ENCODE measurements at regions not wholly inside any gene's neighbourhood (a gene's known extent, or its start where the extent isn't known, plus 50 kb on each side); places are given as distances from the start of the nearest gene placed in this dataset.

DNA sequence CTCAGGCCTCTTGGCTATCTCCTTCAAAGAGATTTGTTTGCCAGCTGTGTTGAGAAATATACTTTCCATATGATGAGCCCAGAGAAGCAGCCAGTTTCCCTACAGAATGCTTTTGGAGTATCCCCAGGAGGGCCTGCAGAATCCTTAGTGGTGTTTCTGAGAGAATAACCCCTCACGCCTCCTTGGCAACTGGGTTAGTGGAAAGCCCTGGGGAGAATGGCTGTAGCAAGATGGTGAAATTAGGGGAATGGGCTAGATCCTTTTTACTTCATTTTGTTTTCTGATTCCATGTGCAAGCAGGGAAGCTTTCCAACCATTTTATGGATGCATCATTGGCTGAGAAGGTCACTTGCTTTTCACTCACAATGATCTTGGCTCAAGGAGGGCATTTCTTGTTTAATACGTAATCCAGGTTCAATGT is 364.6 kb downstream of the DMRT2 start:
- Mint-ChIP-seq H3K27ac (ENCODE audit: unreplicated experiment) (no peak overlapping the region), H3K9me3 (ENCODE audit: unreplicated experiment) (no peaks in the 10 kb centered on the region), H3K4me1 (ENCODE audit: low read depth, unreplicated experiment) (no peaks in the 10 kb centered on the region), H3K27me3 (ENCODE audit: insufficient read depth, unreplicated experiment) (peaks cover 13% of the 10 kb centered on the region), H3K4me3 (ENCODE audit: unreplicated experiment) (no peak overlapping the region), H3K36me3 (ENCODE audit: insufficient read depth, unreplicated experiment) (no peaks in the 10 kb centered on the region)
- ChIA-PET POLR2A (no interaction called here), CTCF (no interaction called here)
- no TSS peak for BruUV-seq (replicated peaks)
- no peak overlapping the region for H3K4me3 ChIP-seq (ENCODE audit: low read depth, low read length)
- intact Hi-C loops (cut with micrococcal nuclease; ENCODE audit: unreplicated experiment), result no loop called here
- no peaks in the 10 kb centered on the region for H3K9me3 ChIP-seq
- H3K4me1 ChIP-seq, result no peaks in the 10 kb centered on the region
- H3K36me3 ChIP-seq (ENCODE audit: control insufficient read depth, insufficient read depth, low read length), result no peaks in the 10 kb centered on the region
- H3K27me3 ChIP-seq (replicated peaks; ENCODE audit: control insufficient read depth, insufficient read depth, low read length), result no peaks in the 10 kb centered on the region
- no peak for TF ChIP-seq CTCF (IDR thresholded peaks at IDR 0.05; ENCODE audit: insufficient read depth in 1 of 2, low read depth in 1 of 2, low read length in 1 of 2, severe bottlenecking in 1 of 2, unreplicated experiment in 1 of 2)
- no peak for DNase-seq

- Mint-ChIP-seq H3K27me3 (ENCODE audit: insufficient read depth, unreplicated experiment) (peaks cover 12% of the 10 kb centered on the region), H3K9me3 (ENCODE audit: unreplicated experiment) (no peaks in the 10 kb centered on the region), H3K4me3 (ENCODE audit: unreplicated experiment) (no peak overlapping the region), H3K36me3 (ENCODE audit: insufficient read depth, unreplicated experiment) (no peaks in the 10 kb centered on the region), H3K4me1 (ENCODE audit: low read depth, unreplicated experiment) (no peaks in the 10 kb centered on the region), H3K27ac (ENCODE audit: unreplicated experiment) (no peak overlapping the region)
- BruUV-seq (replicated peaks), result no TSS peak
- CTCF ChIA-PET, result no interaction called here
- Histone ChIP-seq H3K36me3 (ENCODE audit: control insufficient read depth, insufficient read depth, low read length) (no peaks in the 10 kb centered on the region), H3K9me3 (no peaks in the 10 kb centered on the region), H3K4me1 (no peaks in the 10 kb centered on the region), H3K27me3 (replicated peaks; ENCODE audit: control insufficient read depth, insufficient read depth, low read length) (no peaks in the 10 kb centered on the region), H3K4me3 (ENCODE audit: low read depth, low read length) (no peak overlapping the region)
- intact Hi-C loops (cut with micrococcal nuclease; ENCODE audit: unreplicated experiment), result no loop called here
- DNase-seq, result no peak
- no peak for TF ChIP-seq CTCF (IDR thresholded peaks at IDR 0.05; ENCODE audit: insufficient read depth in 1 of 2, low read depth in 1 of 2, low read length in 1 of 2, severe bottlenecking in 1 of 2, unreplicated experiment in 1 of 2)
- POLR2A ChIA-PET, result no interaction called here
Measured at GRCh38 chr9:1415146-1415545, 365.0 kb downstream of the DMRT2 start.

- intact Hi-C loops (cut with micrococcal nuclease; ENCODE audit: unreplicated experiment), result no loop called here
- Mint-ChIP-seq H3K36me3 (ENCODE audit: insufficient read depth, unreplicated experiment) (no peaks in the 10 kb centered on the region), H3K4me3 (ENCODE audit: unreplicated experiment) (no peak overlapping the region), H3K4me1 (ENCODE audit: low read depth, unreplicated experiment) (no peaks in the 10 kb centered on the region), H3K9me3 (ENCODE audit: unreplicated experiment) (no peaks in the 10 kb centered on the region), H3K27me3 (ENCODE audit: insufficient read depth, unreplicated experiment) (peaks cover 7% of the 10 kb centered on the region), H3K27ac (ENCODE audit: unreplicated experiment) (no peak overlapping the region)
- POLR2A ChIA-PET, result no interaction called here
- Histone ChIP-seq H3K36me3 (ENCODE audit: control insufficient read depth, insufficient read depth, low read length) (no peaks in the 10 kb centered on the region), H3K27me3 (replicated peaks; ENCODE audit: control insufficient read depth, insufficient read depth, low read length) (no peaks in the 10 kb centered on the region), H3K4me3 (ENCODE audit: low read depth, low read length) (no peak overlapping the region), H3K4me1 (no peaks in the 10 kb centered on the region), H3K9me3 (no peaks in the 10 kb centered on the region)
- CTCF ChIA-PET, result no interaction called here
- TF ChIP-seq CTCF (IDR thresholded peaks at IDR 0.05; ENCODE audit: insufficient read depth in 1 of 2, low read depth in 1 of 2, low read length in 1 of 2, severe bottlenecking in 1 of 2, unreplicated experiment in 1 of 2), result no peak
- DNase-seq, result no peak
- no TSS peak for BruUV-seq (replicated peaks)
Measured at GRCh38 chr9:1416261-1416660, 366.1 kb downstream of the DMRT2 start.

All from Caco-2 (cell line).